ENCODE measurements at regions not wholly inside any gene's neighbourhood (a gene's known extent, or its start where the extent isn't known, plus 50 kb on each side); places are given as distances from the start of the nearest gene placed in this dataset.

DNA sequence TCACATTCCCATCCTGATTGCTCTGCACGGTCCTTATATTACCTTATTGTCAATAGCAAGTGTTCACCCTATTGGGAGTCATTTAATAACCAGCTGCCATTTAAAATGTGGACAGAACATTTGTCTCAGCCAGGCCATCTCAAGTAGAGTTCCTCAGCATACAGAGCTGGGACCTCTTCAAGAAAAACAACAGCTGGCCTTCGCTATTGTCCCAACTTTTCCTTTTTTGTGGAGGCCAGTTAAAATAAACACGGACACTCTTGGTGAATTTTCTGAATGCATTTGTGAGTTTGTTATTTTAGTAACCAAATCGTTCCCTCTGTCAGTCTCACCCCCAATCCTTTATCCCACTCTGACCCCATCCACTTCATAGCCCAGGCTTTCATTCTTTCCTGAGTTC, 395.3 kb upstream of the PITX2 start:
- TF ChIP-seq, protein P1, sequence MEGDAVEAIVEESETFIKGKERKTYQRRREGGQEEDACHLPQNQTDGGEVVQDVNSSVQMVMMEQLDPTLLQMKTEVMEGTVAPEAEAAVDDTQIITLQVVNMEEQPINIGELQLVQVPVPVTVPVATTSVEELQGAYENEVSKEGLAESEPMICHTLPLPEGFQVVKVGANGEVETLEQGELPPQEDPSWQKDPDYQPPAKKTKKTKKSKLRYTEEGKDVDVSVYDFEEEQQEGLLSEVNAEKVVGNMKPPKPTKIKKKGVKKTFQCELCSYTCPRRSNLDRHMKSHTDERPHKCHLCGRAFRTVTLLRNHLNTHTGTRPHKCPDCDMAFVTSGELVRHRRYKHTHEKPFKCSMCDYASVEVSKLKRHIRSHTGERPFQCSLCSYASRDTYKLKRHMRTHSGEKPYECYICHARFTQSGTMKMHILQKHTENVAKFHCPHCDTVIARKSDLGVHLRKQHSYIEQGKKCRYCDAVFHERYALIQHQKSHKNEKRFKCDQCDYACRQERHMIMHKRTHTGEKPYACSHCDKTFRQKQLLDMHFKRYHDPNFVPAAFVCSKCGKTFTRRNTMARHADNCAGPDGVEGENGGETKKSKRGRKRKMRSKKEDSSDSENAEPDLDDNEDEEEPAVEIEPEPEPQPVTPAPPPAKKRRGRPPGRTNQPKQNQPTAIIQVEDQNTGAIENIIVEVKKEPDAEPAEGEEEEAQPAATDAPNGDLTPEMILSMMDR (IDR thresholded peaks at IDR 0.05) = no peak
- TF ChIP-seq EZH2 (IDR thresholded peaks at IDR 0.05; ENCODE audit: borderline replicate concordance, insufficient read depth, low read depth, low read length, poor library complexity, severe bottlenecking) = no peak

Measured in B cell (primary cell).